Spleen (tissue), 7 donors: ENCODE measurements at regions not wholly inside any gene's neighbourhood (a gene's known extent, or its start where the extent isn't known, plus 50 kb on each side); places are given as distances from the start of the nearest gene placed in this dataset.

Experiments
- POLR2A ChIP-seq, 3 donors: fragments of 450-650 bp; IDR thresholded peaks; one replicate each; pipeline ENCODE4 v1.5.1; 2017; ENCODE audit warnings: antibody characterized with exemption in 3 of 3, mild to moderate bottlenecking in 1 of 3
- POLR2AphosphoS5 ChIP-seq, 3 donors: sonication (generic); formaldehyde crosslinking; IDR thresholded peaks; one replicate each; pipeline ENCODE4 v1.5.1; 2017; ENCODE audit warnings: antibody characterized with exemption in 3 of 3
- TF ChIP-seq, protein P1 (sequence below), 11 experiments: fragments of 200-600 bp in 7 of 11; fragments of 450-650 bp in 4 of 11; sonication (generic) in 4 of 11; IDR thresholded peaks in 8 of 11; conservative IDR thresholded peaks in 3 of 11; 1 replicate in 7 of 11; 2 replicates in 4 of 11; pipeline versions ENCODE4 v1.4.0 to v1.8.0; 2016 to 2021; ENCODE audit warnings: antibody characterized with exemption in 11 of 11, inconsistent platforms in 4 of 11, mild to moderate bottlenecking in 1 of 11
- donor health status: DM: no; HTN: no; CAD: no; lungs with moderate emphysema.
- donor health status: DM: no; HTN: no; CAD: no.
- donor health status: DM: no; HTN: no; CAD: no.

DNA sequence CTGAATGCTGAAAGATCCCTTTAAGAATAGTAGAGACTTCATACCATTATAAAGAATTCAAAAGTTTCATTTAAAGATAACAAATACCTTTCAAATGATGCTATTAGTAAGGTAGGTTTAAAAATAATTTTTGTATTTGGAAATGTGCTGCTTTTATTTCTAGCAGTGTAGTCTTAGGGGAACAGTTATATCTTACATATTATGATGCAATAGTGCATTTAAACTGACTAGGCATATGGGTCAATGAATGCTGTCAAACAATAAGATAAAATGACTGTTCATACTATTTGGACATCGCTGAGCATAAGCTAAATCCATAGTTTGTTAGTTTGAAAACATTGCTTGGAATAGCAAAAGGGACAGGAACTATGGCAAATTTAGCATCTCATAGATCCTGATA, 354.8 kb upstream of the SEMA3A start:
- TF ChIP-seq, protein P1, sequence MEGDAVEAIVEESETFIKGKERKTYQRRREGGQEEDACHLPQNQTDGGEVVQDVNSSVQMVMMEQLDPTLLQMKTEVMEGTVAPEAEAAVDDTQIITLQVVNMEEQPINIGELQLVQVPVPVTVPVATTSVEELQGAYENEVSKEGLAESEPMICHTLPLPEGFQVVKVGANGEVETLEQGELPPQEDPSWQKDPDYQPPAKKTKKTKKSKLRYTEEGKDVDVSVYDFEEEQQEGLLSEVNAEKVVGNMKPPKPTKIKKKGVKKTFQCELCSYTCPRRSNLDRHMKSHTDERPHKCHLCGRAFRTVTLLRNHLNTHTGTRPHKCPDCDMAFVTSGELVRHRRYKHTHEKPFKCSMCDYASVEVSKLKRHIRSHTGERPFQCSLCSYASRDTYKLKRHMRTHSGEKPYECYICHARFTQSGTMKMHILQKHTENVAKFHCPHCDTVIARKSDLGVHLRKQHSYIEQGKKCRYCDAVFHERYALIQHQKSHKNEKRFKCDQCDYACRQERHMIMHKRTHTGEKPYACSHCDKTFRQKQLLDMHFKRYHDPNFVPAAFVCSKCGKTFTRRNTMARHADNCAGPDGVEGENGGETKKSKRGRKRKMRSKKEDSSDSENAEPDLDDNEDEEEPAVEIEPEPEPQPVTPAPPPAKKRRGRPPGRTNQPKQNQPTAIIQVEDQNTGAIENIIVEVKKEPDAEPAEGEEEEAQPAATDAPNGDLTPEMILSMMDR (IDR thresholded peaks at IDR 0.05 in 8 of 11, conservative IDR thresholded peaks at IDR 0.05 in 3 of 11), result no peak
- TF ChIP-seq POLR2A (IDR thresholded peaks at IDR 0.05), result no peak
- TF ChIP-seq POLR2AphosphoS5 (IDR thresholded peaks at IDR 0.05), result no peak
